ENCODE measurements at regions not wholly inside any gene's neighbourhood (a gene's known extent, or its start where the extent isn't known, plus 50 kb on each side); places are given as distances from the start of the nearest gene placed in this dataset.

- Mint-ChIP-seq H3K9me3 (peaks cover 15 to 35% (median 25%) of the 10 kb centered on the region in 7 donors), H3K4me1 (no peaks in the 10 kb centered on the region), H3K27ac (no peak overlapping the region), H3K4me3 (no peak overlapping the region), H3K36me3 (no peaks in the 10 kb centered on the region), H3K27me3 (ENCODE audit: low read depth in 3 of 3) (peaks cover 0 to 4% (median 0%) of the 10 kb centered on the region in 3 donors)
- no peak overlapping the region for H3K27ac ChIP-seq (ENCODE audit: low read depth in 1 of 2, low read length in 2 of 2)
- no peak overlapping the region for H2AFZ ChIP-seq (ENCODE audit: insufficient read depth, low read depth, low read length, poor library complexity, severe bottlenecking)
- no peak for TF ChIP-seq CTCF (IDR thresholded peaks at IDR 0.05)
- DNase-seq = no peak
- no peaks in the 10 kb centered on the region for H3K36me3 ChIP-seq (replicated peaks in 1 of 2; ENCODE audit: control insufficient read depth in 1 of 2, insufficient read depth in 2 of 2, low read length in 2 of 2)
- 86% methylated on average over 3 of the region's 4 CpGs for WGBS (ENCODE audit: insufficient coverage)
- no peak overlapping the region for H3K4me2 ChIP-seq (replicated peaks; ENCODE audit: extremely low read depth, low read length, poor library complexity, severe bottlenecking)
- intact Hi-C loops (cut with micrococcal nuclease) = no loop called here
- no peaks in the 10 kb centered on the region for H3K27me3 ChIP-seq (ENCODE audit: control insufficient read depth in 2 of 2, insufficient read depth in 2 of 2, low read length in 2 of 2)
- no peaks in the 10 kb centered on the region for H3K79me2 ChIP-seq (ENCODE audit: insufficient read depth, low read length)
- H3K4me1 ChIP-seq (ENCODE audit: control insufficient read depth in 1 of 2, insufficient read depth in 2 of 2, low read length in 2 of 2) = no peaks in the 10 kb centered on the region
- H3K4me3 ChIP-seq (replicated peaks in 1 of 3; ENCODE audit: low read depth in 2 of 3, low read length in 3 of 3) = no peak overlapping the region
- no peak overlapping the region for H3K9ac ChIP-seq (ENCODE audit: insufficient read depth, low read length, poor library complexity, severe bottlenecking)
- H3K9me3 ChIP-seq (replicated peaks in 1 of 2; ENCODE audit: control insufficient read depth in 1 of 2, insufficient read depth in 1 of 2, low read length in 2 of 2) = peaks cover 3 to 21% of the 10 kb centered on the region in 2 donors
- no peaks in the 10 kb centered on the region for H4K20me1 ChIP-seq (ENCODE audit: insufficient read depth, low read length)
Measured at GRCh38 chr1:239979456-239979855, 112.2 kb upstream of the FMN2 start.

- no peak overlapping the region for H2AFZ ChIP-seq (ENCODE audit: insufficient read depth, low read depth, low read length, poor library complexity, severe bottlenecking)
- Mint-ChIP-seq H3K27me3 (ENCODE audit: low read depth in 3 of 3) (peaks cover 0 to 1% (median 0%) of the 10 kb centered on the region in 3 donors), H3K9me3 (peaks cover 21 to 47% (median 40%) of the 10 kb centered on the region in 7 donors), H3K36me3 (no peaks in the 10 kb centered on the region), H3K4me3 (no peak overlapping the region), H3K27ac (no peak overlapping the region), H3K4me1 (no peaks in the 10 kb centered on the region)
- H3K27ac ChIP-seq (ENCODE audit: low read depth in 1 of 2, low read length in 2 of 2) = no peak overlapping the region
- H3K36me3 ChIP-seq (replicated peaks in 1 of 2; ENCODE audit: control insufficient read depth in 1 of 2, insufficient read depth in 2 of 2, low read length in 2 of 2) = no peaks in the 10 kb centered on the region
- WGBS (ENCODE audit: insufficient coverage) = 100% methylated on average over 1 of the region's 2 CpGs
- H3K4me3 ChIP-seq (replicated peaks in 1 of 3; ENCODE audit: low read depth in 2 of 3, low read length in 3 of 3) = no peak overlapping the region
- no peak overlapping the region for H3K9ac ChIP-seq (ENCODE audit: insufficient read depth, low read length, poor library complexity, severe bottlenecking)
- no peaks in the 10 kb centered on the region for H3K27me3 ChIP-seq (ENCODE audit: control insufficient read depth in 2 of 2, insufficient read depth in 2 of 2, low read length in 2 of 2)
- DNase-seq = no peak
- H3K4me2 ChIP-seq (replicated peaks; ENCODE audit: extremely low read depth, low read length, poor library complexity, severe bottlenecking) = no peak overlapping the region
- H3K9me3 ChIP-seq (replicated peaks in 1 of 2; ENCODE audit: control insufficient read depth in 1 of 2, insufficient read depth in 1 of 2, low read length in 2 of 2) = peaks cover 20 to 34% of the 10 kb centered on the region in 2 donors
- no peak for TF ChIP-seq CTCF (IDR thresholded peaks at IDR 0.05)
- intact Hi-C loops (cut with micrococcal nuclease) = no loop called here
- no peaks in the 10 kb centered on the region for H4K20me1 ChIP-seq (ENCODE audit: insufficient read depth, low read length)
- H3K79me2 ChIP-seq (ENCODE audit: insufficient read depth, low read length) = no peaks in the 10 kb centered on the region
- H3K4me1 ChIP-seq (ENCODE audit: control insufficient read depth in 1 of 2, insufficient read depth in 2 of 2, low read length in 2 of 2) = no peaks in the 10 kb centered on the region
Measured at GRCh38 chr1:239982762-239983161, 108.9 kb upstream of the FMN2 start.

All from CD14-positive monocyte (primary cell).